Calu3 (cell line): ENCODE measurements at regions not wholly inside any gene's neighbourhood (a gene's known extent, or its start where the extent isn't known, plus 50 kb on each side); places are given as distances from the start of the nearest gene placed in this dataset.

Experiments
- BruUV-seq: library from RNA; stranded (reverse); fragments of 400-500 nt; replicated peaks from 2 replicates; lab custom pipeline; 2021; lab: Mats Ljungman, UMichigan
- CTCF ChIA-PET: fragments of 300-600 bp; sonication (Branson Sonifier 250); formaldehyde crosslinking; loops from one replicate; lab custom pipeline; 2022; ENCODE audit warnings: antibody characterized with exemption; lab: Charles Lee
- DNase-seq: peaks from one replicate; pipeline ENCODE4 v3.0.0; 2022
- H3K27ac Mint-ChIP-seq: one replicate; pipeline ENCODE4 v1.8.0; 2022; ENCODE audit warnings: mixed read lengths; ENCODE audit not compliant: unreplicated experiment
- H3K27me3 Mint-ChIP-seq: one replicate; pipeline ENCODE4 v1.8.0; 2022; ENCODE audit warnings: mixed read lengths; ENCODE audit not compliant: unreplicated experiment
- H3K36me3 Mint-ChIP-seq: one replicate; pipeline ENCODE4 v1.8.0; 2022; ENCODE audit warnings: mild to moderate bottlenecking, moderate library complexity, mixed read lengths; ENCODE audit not compliant: insufficient read depth, unreplicated experiment
- H3K4me1 Mint-ChIP-seq: one replicate; pipeline ENCODE4 v1.8.0; 2022; ENCODE audit warnings: mild to moderate bottlenecking, low read depth, mixed read lengths; ENCODE audit not compliant: unreplicated experiment
- H3K4me3 Mint-ChIP-seq: one replicate; pipeline ENCODE4 v1.8.0; 2022; ENCODE audit warnings: mild to moderate bottlenecking, low read depth, moderate library complexity, mixed read lengths; ENCODE audit not compliant: unreplicated experiment
- H3K9me3 Mint-ChIP-seq: one replicate; pipeline ENCODE4 v1.8.0; 2022; ENCODE audit warnings: low read depth, mixed read lengths; ENCODE audit not compliant: unreplicated experiment
- CTCF ChIP-seq: fragments of 200-600 bp; IDR thresholded peaks from one replicate; pipeline ENCODE4 v1.8.0; 2022; ENCODE audit warnings: antibody characterized with exemption; ENCODE audit not compliant: unreplicated experiment
- intact Hi-C: fragments of 100-400 bp; cut with micrococcal nuclease; formaldehyde crosslinking; loops from one replicate; pipeline ENCODE4 v1.10.0; 2022; ENCODE audit not compliant: unreplicated experiment

- no peak for DNase-seq
- CTCF ChIA-PET, result no interaction called here
- Mint-ChIP-seq H3K36me3 (no peaks in the 10 kb centered on the region), H3K27me3 (no peaks in the 10 kb centered on the region), H3K9me3 (peaks cover 2% of the 10 kb centered on the region), H3K4me1 (no peaks in the 10 kb centered on the region), H3K4me3 (no peak overlapping the region), H3K27ac (no peak overlapping the region)
- intact Hi-C loops, result no loop called here
- BruUV-seq, result no TSS peak
- no peak for TF ChIP-seq CTCF
These were observed 88.4 kb downstream of the METTL4 start for GRCh38 chr18:2482706-2483475.

GRCh38 chr18:2485983-2486382 is 85.3 kb downstream of the METTL4 start:
- DNase-seq, result no peak
- CTCF ChIA-PET, result no interaction called here
- Mint-ChIP-seq H3K4me1 (no peaks in the 10 kb centered on the region), H3K27ac (no peak overlapping the region), H3K4me3 (no peak overlapping the region), H3K36me3 (no peaks in the 10 kb centered on the region), H3K9me3 (no peaks in the 10 kb centered on the region), H3K27me3 (no peaks in the 10 kb centered on the region)
- BruUV-seq, result no TSS peak
- TF ChIP-seq CTCF, result no peak
- intact Hi-C loops, result no loop called here

GRCh38 chr18:2486426-2486825 is 84.9 kb downstream of the METTL4 start:
- TF ChIP-seq CTCF, result no peak
- Mint-ChIP-seq H3K27me3 (no peaks in the 10 kb centered on the region), H3K4me3 (no peak overlapping the region), H3K4me1 (no peaks in the 10 kb centered on the region), H3K9me3 (no peaks in the 10 kb centered on the region), H3K27ac (no peak overlapping the region), H3K36me3 (no peaks in the 10 kb centered on the region)
- CTCF ChIA-PET, result no interaction called here
- intact Hi-C loops, result no loop called here
- no peak for DNase-seq
- no TSS peak for BruUV-seq
